OCI-LY7 (cell line): ENCODE measurements at regions not wholly inside any gene's neighbourhood (a gene's known extent, or its start where the extent isn't known, plus 50 kb on each side); places are given as distances from the start of the nearest gene placed in this dataset.

Experiments
- BruUV-seq: library from RNA; stranded (reverse); fragments of 400-500 nt; replicated peaks from 2 replicates; lab custom pipeline; 2021; lab: Mats Ljungman, UMichigan
- CTCF ChIA-PET: fragments of 300-600 bp; sonication (Branson Sonifier 250); formaldehyde crosslinking; loops from one replicate; lab custom pipeline; 2022; ENCODE audit warnings: antibody characterized with exemption; ENCODE audit not compliant: unreplicated experiment; lab: Charles Lee
- POLR2A ChIA-PET: fragments of 300-600 bp; sonication (Branson Sonifier 250); formaldehyde crosslinking; loops from one replicate; lab custom pipeline; 2022; ENCODE audit warnings: antibody characterized with exemption; lab: Charles Lee
- DNase-seq: peaks from one replicate; pipeline ENCODE4 v3.0.0-alpha.2; 2015; ENCODE audit warnings: low spot score
- H2AFZ ChIP-seq: fragments of 200-600 bp; sonication (generic), shearing (Covaris generic); 2 replicates; pipeline ENCODE4 v1.6.1; 2014; ENCODE audit warnings: mild to moderate bottlenecking, antibody characterized with exemption, low read length, moderate library complexity
- H3K27ac ChIP-seq: fragments of 200-600 bp; sonication (generic); 2 replicates; pipeline ENCODE4 v1.5.1; 2014; ENCODE audit warnings: mixed run types, low read depth, mild to moderate bottlenecking, moderate library complexity, low read length, inconsistent platforms; ENCODE audit not compliant: poor library complexity, severe bottlenecking
- H3K36me3 ChIP-seq: fragments of 200-600 bp; sonication (generic); 2 replicates; pipeline ENCODE4 v1.6.1; 2014; ENCODE audit warnings: mild to moderate bottlenecking, antibody characterized with exemption, low read length, moderate library complexity, mixed read lengths; ENCODE audit not compliant: insufficient read depth
- H3K4me1 ChIP-seq: fragments of 200-600 bp; sonication (generic); 2 replicates; pipeline ENCODE4 v1.5.1; 2014; ENCODE audit warnings: mild to moderate bottlenecking, low read length; ENCODE audit not compliant: insufficient read depth, poor library complexity, severe bottlenecking
- H3K4me2 ChIP-seq: fragments of 200-600 bp; sonication (generic); 2 replicates; pipeline ENCODE4 v1.6.1; 2014; ENCODE audit warnings: mild to moderate bottlenecking, low read length
- H3K4me3 ChIP-seq: fragments of 200-600 bp; sonication (generic); 2 replicates; pipeline ENCODE4 v1.5.1; 2014; ENCODE audit warnings: mild to moderate bottlenecking, low read depth, low read length; ENCODE audit not compliant: poor library complexity, severe bottlenecking
- H3K79me2 ChIP-seq: fragments of 200-600 bp; sonication (generic); 2 replicates; pipeline ENCODE4 v1.6.1; 2016; ENCODE audit warnings: low read depth, mild to moderate bottlenecking, low read length, moderate library complexity, mixed read lengths; ENCODE audit not compliant: insufficient read depth
- H3K9me2 ChIP-seq: fragments of 200-600 bp; sonication (generic); 2 replicates; pipeline ENCODE4 v1.6.1; 2016; ENCODE audit warnings: mild to moderate bottlenecking, low read length, mixed read lengths; ENCODE audit not compliant: insufficient read depth
- H3K9me3 ChIP-seq: fragments of 200-600 bp; sonication (generic); 2 replicates; pipeline ENCODE4 v1.6.1; 2014; ENCODE audit warnings: mild to moderate bottlenecking, mixed run types, low read length, mixed read lengths
- H4K20me1 ChIP-seq: fragments of 200-600 bp; sonication (generic); 2 replicates; pipeline ENCODE4 v1.6.1; 2014; ENCODE audit warnings: mild to moderate bottlenecking, antibody characterized with exemption, low read length, moderate library complexity, mixed read lengths; ENCODE audit not compliant: insufficient read depth
- EZH2phosphoT487 ChIP-seq: fragments of 200-600 bp; sonication (generic); IDR thresholded peaks from 2 replicates; pipeline ENCODE4 v1.6.1; 2018; ENCODE audit warnings: low read depth, borderline replicate concordance, mild to moderate bottlenecking, mixed run types, antibody characterized with exemption, low read length, moderate library complexity, mixed read lengths
- intact Hi-C: fragments of 100-400 bp; cut with micrococcal nuclease; formaldehyde crosslinking; loops from one replicate; pipeline ENCODE4 v1.10.0; 2022; ENCODE audit not compliant: unreplicated experiment
- TF ChIP-seq, protein P1 (sequence below): fragments of 200-600 bp; sonication (generic); conservative IDR thresholded peaks from 2 replicates; pipeline ENCODE4 v1.5.1; 2014; ENCODE audit warnings: mild to moderate bottlenecking, antibody characterized with exemption, low read length, moderate library complexity, mixed read lengths

DNA sequence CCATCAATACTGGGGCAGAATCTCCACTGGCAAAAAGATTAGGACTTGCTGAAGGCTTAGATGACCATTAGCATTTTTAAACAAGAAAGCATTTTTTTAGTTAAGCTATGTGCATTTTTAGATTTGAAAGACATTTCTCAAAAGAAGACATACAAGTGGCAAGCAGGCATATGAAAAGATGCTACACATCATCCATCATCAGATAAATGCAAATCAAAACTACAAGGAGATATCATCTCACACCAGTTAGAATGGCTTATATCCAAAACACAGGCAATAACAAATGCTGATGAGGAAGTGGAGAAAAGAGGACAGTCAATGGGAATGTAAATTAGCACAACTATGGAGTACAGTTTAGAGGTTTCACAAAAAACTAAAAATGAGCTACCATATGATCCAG, 195.6 kb upstream of the TNC start:
- H3K9me2 ChIP-seq, result no peaks in the 10 kb centered on the region
- intact Hi-C loops, result no loop called here
- H3K4me2 ChIP-seq, result no peak overlapping the region
- H4K20me1 ChIP-seq, result no peaks in the 10 kb centered on the region
- H3K27ac ChIP-seq, result no peak overlapping the region
- ChIA-PET CTCF (no interaction called here), POLR2A (no interaction called here)
- no peak for DNase-seq
- no peaks in the 10 kb centered on the region for H3K36me3 ChIP-seq
- no peak overlapping the region for H2AFZ ChIP-seq
- H3K4me1 ChIP-seq, result no peaks in the 10 kb centered on the region
- no TSS peak for BruUV-seq
- TF ChIP-seq EZH2phosphoT487, result no peak
- TF ChIP-seq, protein P1, sequence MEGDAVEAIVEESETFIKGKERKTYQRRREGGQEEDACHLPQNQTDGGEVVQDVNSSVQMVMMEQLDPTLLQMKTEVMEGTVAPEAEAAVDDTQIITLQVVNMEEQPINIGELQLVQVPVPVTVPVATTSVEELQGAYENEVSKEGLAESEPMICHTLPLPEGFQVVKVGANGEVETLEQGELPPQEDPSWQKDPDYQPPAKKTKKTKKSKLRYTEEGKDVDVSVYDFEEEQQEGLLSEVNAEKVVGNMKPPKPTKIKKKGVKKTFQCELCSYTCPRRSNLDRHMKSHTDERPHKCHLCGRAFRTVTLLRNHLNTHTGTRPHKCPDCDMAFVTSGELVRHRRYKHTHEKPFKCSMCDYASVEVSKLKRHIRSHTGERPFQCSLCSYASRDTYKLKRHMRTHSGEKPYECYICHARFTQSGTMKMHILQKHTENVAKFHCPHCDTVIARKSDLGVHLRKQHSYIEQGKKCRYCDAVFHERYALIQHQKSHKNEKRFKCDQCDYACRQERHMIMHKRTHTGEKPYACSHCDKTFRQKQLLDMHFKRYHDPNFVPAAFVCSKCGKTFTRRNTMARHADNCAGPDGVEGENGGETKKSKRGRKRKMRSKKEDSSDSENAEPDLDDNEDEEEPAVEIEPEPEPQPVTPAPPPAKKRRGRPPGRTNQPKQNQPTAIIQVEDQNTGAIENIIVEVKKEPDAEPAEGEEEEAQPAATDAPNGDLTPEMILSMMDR, result no peak
- H3K9me3 ChIP-seq, result 0 out of 2 replicates have a peak, but pooled peaks cover 3% of the 10 kb centered on the region
- H3K79me2 ChIP-seq, result no peaks in the 10 kb centered on the region
- no peak overlapping the region for H3K4me3 ChIP-seq

DNA sequence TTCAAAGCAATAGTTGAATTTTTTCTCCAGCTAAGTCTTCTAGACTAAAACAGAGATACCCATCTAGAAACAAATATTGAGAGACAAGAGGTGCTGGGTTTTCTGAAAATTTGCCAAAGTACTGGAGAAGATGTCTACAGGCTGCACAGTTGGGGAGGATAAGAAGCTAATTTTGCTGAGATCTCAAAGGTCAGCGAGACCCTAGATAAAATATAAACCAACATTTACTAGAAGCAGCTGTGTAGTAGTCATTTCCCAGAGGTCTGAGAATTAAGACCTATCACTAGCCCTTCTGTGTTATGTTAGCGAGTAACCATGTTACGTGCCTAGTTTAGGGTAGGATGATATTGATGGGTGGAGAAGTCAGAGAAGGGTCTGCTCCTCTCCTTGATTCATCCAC, 208.5 kb upstream of the TNC start:
- Histone ChIP-seq H2AFZ (no peak overlapping the region), H3K27ac (no peak overlapping the region), H3K9me3 (no peaks in the 10 kb centered on the region), H3K36me3 (no peaks in the 10 kb centered on the region), H4K20me1 (no peaks in the 10 kb centered on the region), H3K79me2 (no peaks in the 10 kb centered on the region), H3K4me1 (no peaks in the 10 kb centered on the region), H3K9me2 (no peaks in the 10 kb centered on the region), H3K4me2 (no peak overlapping the region), H3K4me3 (no peak overlapping the region)
- ChIA-PET POLR2A (no interaction called here), CTCF (no interaction called here)
- no peak for DNase-seq
- no peak for TF ChIP-seq EZH2phosphoT487
- TF ChIP-seq, protein P1, result no peak
- no TSS peak for BruUV-seq
- intact Hi-C loops, result no loop called here

DNA sequence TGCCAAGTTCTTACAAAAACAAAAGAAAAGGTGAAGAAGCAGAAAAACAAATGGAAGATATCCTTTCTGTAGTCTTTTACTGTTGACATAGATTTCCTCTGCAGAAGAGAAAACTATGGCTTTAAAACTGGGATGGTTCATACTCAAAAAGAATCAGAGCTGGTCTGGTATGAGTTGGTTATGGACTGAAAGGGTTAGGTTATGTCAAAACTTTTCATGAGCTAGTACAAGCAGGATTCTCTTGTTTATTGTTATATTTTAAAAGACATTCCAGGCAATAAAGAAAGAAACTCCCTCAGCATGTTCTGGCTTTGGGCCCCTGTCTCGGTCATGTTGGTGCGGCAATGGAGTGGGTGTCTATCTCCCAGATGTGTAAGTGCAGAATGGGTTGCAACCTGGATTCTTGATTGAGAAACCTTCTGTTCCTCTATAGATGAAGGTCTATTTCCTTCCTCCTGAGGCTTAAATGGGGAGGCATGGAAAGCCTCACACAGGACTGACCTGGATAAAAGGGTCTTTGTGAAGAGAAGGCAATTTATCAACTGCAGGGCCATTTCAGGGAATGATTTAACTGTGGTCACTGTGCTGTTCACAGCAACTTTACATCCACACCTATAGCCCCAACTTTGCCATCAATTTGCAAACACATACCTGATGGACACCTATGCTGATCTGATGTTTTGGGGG, 209.6 kb upstream of the TNC start:
- no peak for DNase-seq
- Histone ChIP-seq H3K4me1 (no peaks in the 10 kb centered on the region), H4K20me1 (no peaks in the 10 kb centered on the region), H3K4me3 (no peak overlapping the region), H3K36me3 (no peaks in the 10 kb centered on the region), H3K27ac (no peak overlapping the region), H2AFZ (no peak overlapping the region), H3K4me2 (no peak overlapping the region), H3K79me2 (no peaks in the 10 kb centered on the region), H3K9me3 (no peaks in the 10 kb centered on the region), H3K9me2 (no peaks in the 10 kb centered on the region)
- intact Hi-C loops, result no loop called here
- POLR2A ChIA-PET, result no interaction called here
- CTCF ChIA-PET, result no interaction called here
- no TSS peak for BruUV-seq
- TF ChIP-seq, protein P1, result no peak
- TF ChIP-seq EZH2phosphoT487, result no peak
